ENCODE measurements at regions not wholly inside any gene's neighbourhood (a gene's known extent, or its start where the extent isn't known, plus 50 kb on each side); places are given as distances from the start of the nearest gene placed in this dataset.

- Mint-ChIP-seq H3K27ac (ENCODE audit: unreplicated experiment) (no peak overlapping the region), H3K36me3 (ENCODE audit: unreplicated experiment) (no peaks in the 10 kb centered on the region), H3K4me3 (ENCODE audit: unreplicated experiment) (no peak overlapping the region), H3K27me3 (ENCODE audit: unreplicated experiment) (no peaks in the 10 kb centered on the region), H3K4me1 (ENCODE audit: low read depth, unreplicated experiment) (no peaks in the 10 kb centered on the region), H3K9me3 (ENCODE audit: unreplicated experiment) (no peaks in the 10 kb centered on the region)
- DNase-seq: no peak
- no peak for TF ChIP-seq CTCF (IDR thresholded peaks at IDR 0.05; ENCODE audit: partially characterized antibody, unreplicated experiment)
Measured at GRCh38 chr11:105192115-105192514, 52.5 kb upstream of the CARD18 start.

GRCh38 chr11:105189581-105189980 is 50.0 kb upstream of the CARD18 start:
- TF ChIP-seq CTCF (IDR thresholded peaks at IDR 0.05; ENCODE audit: partially characterized antibody, unreplicated experiment): no peak
- H3K36me3 Mint-ChIP-seq (ENCODE audit: unreplicated experiment): no peaks in the 10 kb centered on the region
- DNase-seq: no peak
- no peaks in the 10 kb centered on the region for H3K9me3 Mint-ChIP-seq (ENCODE audit: unreplicated experiment)
- H3K4me1 Mint-ChIP-seq (ENCODE audit: low read depth, unreplicated experiment): no peaks in the 10 kb centered on the region
- no peak overlapping the region for H3K4me3 Mint-ChIP-seq (ENCODE audit: unreplicated experiment)
- no peak overlapping the region for H3K27ac Mint-ChIP-seq (ENCODE audit: unreplicated experiment)
- no peaks in the 10 kb centered on the region for H3K27me3 Mint-ChIP-seq (ENCODE audit: unreplicated experiment)

All from glutamatergic neuron (in vitro differentiated cells).